ENCODE measurements at regions not wholly inside any gene's neighbourhood (a gene's known extent, or its start where the extent isn't known, plus 50 kb on each side); places are given as distances from the start of the nearest gene placed in this dataset.
"Not testable (repeated sequence)": the region's sequence is repeated elsewhere in the genome, so short reads cannot be mapped to it uniquely, and the experiment has no call there.

- DNase-seq; intact Hi-C loops (cut with DNase I): not testable (repeated sequence)
- peak in 1 of 2 donors; percentile 9 for ATAC-seq
Observed at GRCh38 chr3:195669310-195669709, 51.5 kb upstream of the MUC20 start.

DNA sequence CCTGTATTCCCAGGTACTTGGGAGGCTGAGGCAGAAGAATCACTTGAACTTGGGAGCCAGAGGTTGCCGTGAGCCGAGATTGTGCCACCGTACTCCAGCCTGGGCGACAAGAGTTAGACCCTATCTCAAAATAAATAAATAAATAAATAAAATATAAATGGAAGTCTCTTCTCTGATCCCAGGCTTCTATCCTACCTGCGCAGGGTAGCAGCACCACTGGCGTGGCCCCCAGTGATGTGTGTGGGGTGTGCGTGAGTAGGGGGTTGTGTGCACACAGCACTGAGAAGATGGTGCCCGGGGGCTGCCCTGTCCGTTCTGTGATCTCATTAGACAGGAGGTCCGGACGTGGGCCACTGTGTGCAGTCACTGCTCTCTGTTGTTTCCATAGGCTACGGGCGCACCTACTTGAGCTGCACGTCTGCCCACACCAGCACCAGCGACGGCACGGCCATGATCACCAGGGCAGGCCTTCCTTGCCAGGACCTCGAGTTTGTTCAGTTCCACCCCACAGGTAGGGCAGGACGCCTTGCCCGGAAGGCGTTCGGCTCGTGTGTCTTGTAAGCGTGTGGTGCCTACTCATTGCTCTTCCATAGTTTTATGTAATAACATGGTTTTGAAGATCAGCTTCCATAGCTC lies 52.5 kb upstream of the MUC20 start:
- DNase-seq; intact Hi-C loops (cut with DNase I): not testable (repeated sequence)
- peak in 1 of 2 donors; percentile 14 for ATAC-seq

- DNase-seq; intact Hi-C loops (cut with DNase I); ATAC-seq: not testable (repeated sequence)
Observed at GRCh38 chr3:195665311-195665710, 55.5 kb upstream of the MUC20 start.

DNA sequence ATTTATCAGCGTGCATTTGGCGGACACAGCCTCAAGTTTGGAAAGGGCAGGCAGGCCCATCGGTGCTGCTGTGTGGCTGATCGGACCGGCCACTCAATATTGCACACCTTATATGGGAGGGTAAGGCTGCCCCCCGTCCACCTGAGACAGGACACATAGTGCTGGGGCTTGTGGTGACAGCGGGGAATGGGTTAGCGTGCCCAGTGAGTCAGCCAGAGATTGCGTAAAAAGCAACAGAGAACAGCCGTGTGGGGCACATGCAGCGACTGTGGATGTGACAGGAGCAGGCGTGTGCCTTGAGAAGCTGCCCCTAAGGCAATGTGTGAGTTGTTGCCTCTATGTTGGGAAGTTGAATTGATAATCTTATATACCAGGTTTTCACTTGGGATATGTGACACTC lies 56.6 kb upstream of the MUC20 start:
- not testable (repeated sequence) for DNase-seq, ATAC-seq

GRCh38 chr3:195659136-195659533 lies 61.6 kb upstream of the MUC20 start:
- ATAC-seq; intact Hi-C loops (cut with DNase I); DNase-seq: not testable (repeated sequence)

More for the DNA sequence above, 56.6 kb upstream of the MUC20 start:
- intact Hi-C loops (cut with DNase I): not testable (repeated sequence)

DNA sequence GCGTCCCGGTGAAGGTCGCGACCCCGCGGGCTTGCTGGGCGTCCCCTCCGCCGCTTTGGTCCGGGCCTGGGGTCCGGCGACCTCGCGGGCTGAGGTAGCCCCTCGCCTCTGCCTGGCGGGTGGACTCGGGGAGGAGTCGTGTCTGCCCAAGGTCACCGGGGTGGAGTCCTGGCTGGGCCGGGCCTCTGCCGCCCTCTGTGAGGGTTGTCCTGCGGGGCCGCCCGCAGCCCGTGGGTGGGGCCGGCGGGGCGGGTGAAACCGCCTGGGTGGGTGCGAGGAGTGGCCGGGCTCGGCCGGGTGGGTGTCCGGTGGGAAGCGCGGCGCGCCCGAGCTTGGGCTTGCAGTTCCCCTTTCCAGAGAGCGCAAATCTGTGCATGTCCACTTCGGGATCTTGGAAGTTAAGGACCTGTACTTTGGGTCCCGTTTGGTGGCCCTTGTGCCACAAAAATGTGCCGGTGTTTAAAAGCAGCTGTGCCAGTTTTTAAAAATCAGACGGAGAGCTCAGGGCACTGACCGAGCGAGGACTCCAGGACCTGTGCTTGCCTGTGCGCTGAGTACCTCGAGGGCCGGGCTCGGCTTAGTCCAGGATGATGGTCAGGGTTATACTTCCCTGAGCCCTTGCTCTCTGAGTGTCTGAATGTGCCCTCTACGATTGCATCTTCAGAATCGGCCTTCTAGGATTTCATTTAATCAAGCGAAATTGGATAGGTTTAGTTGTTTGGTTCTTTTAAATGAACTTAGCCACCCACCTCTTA lies 62.2 kb upstream of the MUC20 start:
- DNase-seq; intact Hi-C loops (cut with DNase I): not testable (repeated sequence)
- peak; percentile 91 to 93 for ATAC-seq

- ATAC-seq (peak; percentile 94 to 97), DNase-seq (peak; percentile 95)
- intact Hi-C loops (cut with DNase I): not testable (repeated sequence)
Observed at GRCh38 chr3:195657475-195658372, 63.1 kb upstream of the MUC20 start.

DNA sequence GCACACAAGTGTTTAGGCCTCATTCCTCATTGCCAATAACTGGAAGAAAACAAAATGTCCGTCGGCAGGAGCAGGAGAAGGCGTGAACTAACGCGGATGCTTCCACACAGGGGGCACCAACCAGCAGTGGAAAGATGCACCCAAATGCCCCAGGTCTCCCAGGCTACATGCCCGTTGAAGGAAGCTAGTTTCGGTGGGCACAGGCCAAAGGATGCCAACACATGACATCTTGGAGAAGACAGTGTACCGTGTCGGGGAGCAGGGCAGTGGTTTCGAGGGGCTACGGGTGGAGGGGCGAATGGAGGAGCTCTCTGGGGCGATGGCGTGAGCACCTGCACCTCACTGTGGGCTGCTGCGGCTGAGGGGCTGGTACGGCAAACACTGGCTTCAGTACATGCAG lies 64.7 kb upstream of the MUC20 start:
- intact Hi-C loops (cut with DNase I); DNase-seq; ATAC-seq: not testable (repeated sequence)

- intact Hi-C loops (cut with DNase I); DNase-seq; ATAC-seq: not testable (repeated sequence)
Observed at GRCh38 chr3:195654746-195655145, 66.0 kb upstream of the MUC20 start.

GRCh38 chr3:195654138-195654537 lies 66.6 kb upstream of the MUC20 start:
- DNase-seq; ATAC-seq; intact Hi-C loops (cut with DNase I): not testable (repeated sequence)

DNA sequence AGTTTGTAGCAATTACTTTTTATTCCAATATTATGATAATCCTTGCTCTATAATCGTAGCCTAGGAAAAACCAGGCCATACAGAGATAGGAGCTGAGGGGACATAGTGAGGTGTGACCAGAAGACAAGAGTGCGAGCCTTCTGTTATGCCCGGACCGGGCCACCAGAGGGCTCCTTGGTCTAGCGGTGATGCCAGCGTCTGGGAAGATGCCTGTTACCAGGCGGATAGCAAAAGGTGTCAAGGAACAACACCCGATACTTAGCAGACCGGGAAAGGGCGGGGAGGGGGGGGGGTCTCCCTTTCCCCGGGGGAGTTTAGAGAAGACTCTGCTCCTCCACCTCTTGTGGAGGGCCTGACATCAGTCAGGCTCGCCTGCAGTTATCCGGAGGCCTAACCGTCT lies 67.1 kb upstream of the MUC20 start:
- peak; percentile 39 for DNase-seq
- ATAC-seq; intact Hi-C loops (cut with DNase I): not testable (repeated sequence)

DNA sequence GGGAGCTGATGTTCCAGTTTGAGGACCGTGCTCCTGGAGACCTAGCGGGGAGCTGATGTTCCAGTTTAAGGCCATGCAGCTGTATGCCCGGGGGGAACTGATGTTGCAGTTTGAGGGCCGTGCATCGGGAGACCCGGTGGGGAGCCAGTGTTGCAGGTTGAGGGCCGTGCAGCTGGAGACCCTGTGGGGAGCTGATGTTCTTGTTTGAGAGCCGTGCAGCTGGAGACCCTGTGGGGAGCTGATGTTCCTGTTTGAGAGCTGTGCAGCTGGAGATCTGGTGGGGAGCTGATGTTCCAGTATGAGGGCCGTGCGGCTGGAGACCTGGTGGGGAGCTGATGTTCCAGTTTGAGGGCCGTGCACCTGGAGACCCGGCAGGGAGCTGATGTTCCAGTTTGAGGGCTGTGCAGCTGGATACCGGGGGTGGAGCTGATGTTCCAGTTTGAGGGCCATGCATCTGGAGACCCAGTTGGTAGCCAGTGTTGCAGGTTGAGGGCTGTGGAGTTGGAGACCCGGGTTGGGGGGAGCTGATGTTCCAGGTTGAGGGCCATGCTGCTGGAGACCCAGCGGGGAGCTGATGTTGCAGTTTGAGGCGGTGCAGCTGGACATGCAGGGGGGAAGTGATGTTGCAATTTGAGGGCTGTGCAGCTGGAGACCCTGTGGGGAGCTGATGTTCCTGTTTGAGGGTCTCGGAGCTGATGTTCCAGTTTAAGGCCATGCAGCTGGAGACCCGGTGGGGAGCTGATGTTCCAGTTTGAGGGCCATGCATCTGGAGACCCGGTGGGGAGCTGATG lies 64.4 kb upstream of the APOD start:
- ATAC-seq; intact Hi-C loops (cut with DNase I); DNase-seq: not testable (repeated sequence)

DNA sequence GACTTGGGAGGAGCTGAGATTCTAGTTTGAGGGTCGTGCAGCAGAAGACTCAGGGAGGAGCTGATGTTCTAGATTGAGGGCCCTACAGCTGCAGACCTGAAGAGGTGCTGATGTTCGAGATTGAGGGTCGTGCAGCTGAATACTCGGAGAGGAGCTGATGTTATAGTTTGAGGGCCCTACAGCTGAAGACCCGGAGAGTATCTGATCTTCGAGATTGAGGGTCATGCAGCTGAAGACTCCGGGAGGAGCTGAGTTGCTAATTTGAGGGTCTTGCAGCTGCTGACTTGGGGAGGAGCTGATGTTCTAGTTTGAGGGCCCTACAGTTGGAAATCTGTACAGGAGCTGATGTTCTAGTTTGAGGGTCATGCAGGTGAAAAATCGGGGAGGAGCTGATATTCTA lies 62.1 kb upstream of the APOD start:
- DNase-seq; ATAC-seq; intact Hi-C loops (cut with DNase I): not testable (repeated sequence)

DNA sequence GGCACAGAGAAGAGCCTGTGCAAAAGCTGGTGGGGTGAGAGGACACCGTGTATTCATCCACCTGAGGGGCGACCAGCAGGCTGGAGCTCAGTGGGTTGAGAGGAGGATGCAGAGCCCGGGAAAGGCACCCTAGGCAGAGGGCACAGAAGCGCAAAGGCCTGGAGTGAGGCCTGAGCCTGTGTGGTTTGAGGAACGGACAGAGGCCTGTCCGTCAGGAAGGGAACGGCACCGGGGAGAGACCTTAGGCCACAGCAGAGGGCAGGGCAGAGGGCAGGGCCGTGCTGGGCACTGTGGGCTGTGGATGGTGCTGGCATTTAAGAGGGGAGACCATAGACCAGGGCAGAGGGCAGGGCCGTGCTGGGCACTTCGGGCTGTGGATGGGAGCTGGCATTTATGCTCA lies 59.5 kb upstream of the APOD start:
- ATAC-seq: not testable (repeated sequence)

DNA sequence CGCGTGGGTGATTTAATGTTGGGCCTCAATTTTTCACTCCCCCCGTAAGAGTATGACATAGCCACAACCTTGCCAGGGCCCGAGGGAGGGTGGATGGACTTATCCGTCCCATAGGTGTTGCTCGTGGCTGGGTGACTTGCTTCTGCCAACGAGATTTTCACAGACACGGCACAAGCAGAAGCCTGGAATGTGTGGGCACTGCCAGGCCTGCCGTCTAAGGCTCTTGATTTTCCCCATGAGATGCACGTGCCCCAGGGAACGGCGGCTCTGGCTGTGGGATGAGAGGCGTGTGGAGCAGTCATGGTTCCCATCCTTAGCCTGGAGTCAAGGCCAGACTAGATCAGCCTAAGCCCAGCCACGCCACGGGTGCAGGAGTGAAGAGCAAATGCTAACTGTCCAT lies 58.6 kb upstream of the APOD start:
- DNase-seq; intact Hi-C loops (cut with DNase I); ATAC-seq: not testable (repeated sequence)

More for the DNA sequence above, 59.5 kb upstream of the APOD start:
- intact Hi-C loops (cut with DNase I); DNase-seq: not testable (repeated sequence)

DNA sequence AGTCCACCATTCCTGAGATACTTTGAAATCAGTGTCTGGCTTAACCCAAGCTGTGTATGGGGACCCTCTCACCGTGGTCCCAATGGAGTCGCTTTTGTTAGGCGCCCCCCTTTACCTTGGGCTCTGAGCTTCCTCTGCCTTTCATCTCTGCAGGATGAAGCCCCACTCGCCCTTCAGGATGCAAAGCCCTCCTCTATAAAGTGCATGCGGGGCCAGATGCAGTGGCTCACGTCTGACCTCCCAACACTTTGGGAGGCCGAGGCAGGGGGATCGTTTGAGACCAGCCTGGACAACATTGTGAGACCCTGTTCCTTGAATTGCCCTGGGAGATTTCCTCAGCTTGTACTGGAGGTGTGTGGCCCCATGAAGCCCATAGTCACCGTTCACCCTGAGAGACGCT lies 54.7 kb upstream of the APOD start:
- DNase-seq; ATAC-seq; intact Hi-C loops (cut with DNase I): not testable (repeated sequence)

GRCh38 chr3:195637473-195638233 lies 53.9 kb upstream of the APOD start:
- intact Hi-C loops (cut with DNase I); DNase-seq; ATAC-seq: not testable (repeated sequence)

GRCh38 chr3:195637011-195637410 lies 53.3 kb upstream of the APOD start:
- DNase-seq; ATAC-seq; intact Hi-C loops (cut with DNase I): not testable (repeated sequence)
